GM18520 (cell line): ENCODE measurements at regions not wholly inside any gene's neighbourhood (a gene's known extent, or its start where the extent isn't known, plus 50 kb on each side); places are given as distances from the start of the nearest gene placed in this dataset.
A peak's percentile ranks its signal among the peaks of the same experiment; 100 is the strongest.

Experiments
- ATAC-seq: cut with Tn5 transposase; IDR thresholded peaks from one replicate; pipeline ENCODE4 v1.9.1; 2021; ENCODE audit not compliant: unreplicated experiment

DNA sequence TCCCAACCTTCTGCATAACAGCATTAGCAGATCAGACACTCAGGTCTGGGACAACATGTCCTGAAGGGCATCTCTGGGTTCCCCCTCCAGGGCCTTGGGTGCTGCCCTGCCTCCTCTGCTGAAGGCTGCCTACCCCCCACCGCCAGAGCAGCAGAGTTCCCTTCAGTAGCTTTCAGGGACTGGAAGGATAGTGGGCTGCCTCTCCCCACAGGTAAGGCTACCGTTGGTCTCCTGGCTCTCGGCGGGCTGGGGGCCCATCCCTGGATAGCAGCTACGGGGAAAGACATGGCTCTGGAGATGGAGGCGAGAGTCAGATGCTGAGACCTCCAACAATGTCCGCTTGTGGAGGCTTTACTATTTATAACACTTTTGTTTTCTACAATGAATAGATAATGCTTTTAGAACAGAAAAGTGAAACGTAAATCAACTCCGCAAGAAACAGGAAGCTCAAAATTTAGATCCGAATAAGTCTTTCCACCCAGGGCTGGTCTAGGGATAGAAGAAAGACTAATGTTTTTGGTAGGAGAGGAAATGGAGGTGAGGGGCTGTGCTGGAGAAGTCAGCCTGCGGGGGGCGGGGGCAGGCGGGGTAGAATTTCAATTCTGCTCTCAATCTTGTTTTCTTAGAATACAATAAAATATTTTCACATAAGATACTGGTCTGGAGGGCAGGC, 58.4 kb downstream of the ARL4C start:
- ATAC-seq = no peak

DNA sequence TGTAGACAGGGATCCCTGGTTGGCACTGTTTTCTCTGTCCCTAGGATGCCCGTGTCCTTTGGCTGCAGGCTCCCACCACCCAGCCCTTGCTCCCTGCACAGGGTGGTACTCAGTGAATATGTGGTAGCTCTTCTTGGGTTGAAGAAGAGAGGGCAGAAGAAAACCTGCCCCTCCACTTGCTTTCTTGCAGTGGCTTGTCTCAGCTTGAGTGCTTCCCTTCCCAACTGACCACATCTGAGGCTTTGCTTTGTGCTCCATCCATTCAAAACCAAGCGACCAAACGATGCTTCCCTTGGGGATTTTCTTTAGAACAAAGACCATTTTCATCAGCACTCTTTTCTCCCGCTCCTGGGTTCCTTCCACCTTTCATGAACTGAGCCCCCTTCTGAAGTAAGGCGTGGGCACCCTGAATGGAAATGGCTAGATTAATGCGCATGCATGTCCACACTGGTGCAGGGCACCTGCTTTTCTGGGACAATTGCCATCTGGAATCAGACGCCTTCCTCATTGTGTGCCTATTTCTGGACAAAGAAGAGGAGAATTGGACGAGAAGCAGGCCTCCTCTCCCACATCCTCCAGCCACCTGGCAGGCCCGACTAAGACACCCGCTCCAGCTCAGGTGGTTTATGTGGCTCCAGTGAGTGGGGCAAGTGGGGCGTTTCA, 59.1 kb downstream of the ARL4C start:
- ATAC-seq = no peak

DNA sequence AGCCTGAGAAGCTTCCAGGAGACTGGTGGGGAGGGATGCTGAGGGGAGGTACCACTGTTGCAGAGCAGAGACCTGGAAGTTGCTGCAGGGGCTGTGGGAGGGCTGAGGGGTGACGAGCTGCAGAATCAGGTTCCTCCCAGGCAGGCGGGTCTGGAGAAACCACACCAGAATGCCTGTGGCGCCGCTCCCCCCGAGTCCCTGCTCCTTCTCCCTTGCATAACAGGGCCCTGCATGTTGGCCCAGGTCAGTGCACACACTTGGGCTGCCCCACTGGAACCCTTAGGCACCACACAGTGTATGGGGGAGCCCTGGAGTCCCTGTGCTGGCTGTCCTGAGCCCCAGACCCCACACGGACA, 60.4 kb downstream of the ARL4C start:
- ATAC-seq = no peak

DNA sequence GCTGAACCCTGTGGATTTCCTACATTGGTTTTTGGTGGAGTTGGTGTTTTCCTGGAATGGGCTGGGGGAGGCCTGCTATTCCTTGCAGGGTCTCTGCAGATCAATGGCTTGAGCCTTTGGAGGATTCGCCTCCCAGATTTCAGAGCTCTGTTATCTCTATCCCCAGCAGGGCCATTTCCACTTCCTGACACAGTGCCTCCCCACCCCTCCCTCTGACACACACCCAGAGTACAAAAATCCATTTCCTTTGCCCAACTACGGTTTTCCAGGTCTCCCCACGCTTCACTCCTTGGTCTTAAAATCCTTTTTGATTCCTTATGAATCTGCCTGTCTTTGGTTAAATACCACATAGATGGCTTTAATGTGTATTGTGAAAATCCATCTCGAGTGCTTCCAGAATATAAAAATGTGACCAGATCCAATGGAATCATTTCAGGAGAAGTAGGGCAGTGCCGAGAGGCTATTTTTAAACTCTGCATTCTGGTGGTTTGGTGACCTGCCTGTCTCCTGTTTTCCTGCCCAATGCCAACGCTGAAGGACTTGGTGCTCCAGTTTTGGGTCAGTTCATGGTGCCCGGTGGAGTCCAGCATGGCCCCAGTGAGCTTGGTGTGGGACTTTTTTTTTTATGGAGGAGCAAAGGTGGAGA, 60.9 kb downstream of the ARL4C start:
- no peak for ATAC-seq

DNA sequence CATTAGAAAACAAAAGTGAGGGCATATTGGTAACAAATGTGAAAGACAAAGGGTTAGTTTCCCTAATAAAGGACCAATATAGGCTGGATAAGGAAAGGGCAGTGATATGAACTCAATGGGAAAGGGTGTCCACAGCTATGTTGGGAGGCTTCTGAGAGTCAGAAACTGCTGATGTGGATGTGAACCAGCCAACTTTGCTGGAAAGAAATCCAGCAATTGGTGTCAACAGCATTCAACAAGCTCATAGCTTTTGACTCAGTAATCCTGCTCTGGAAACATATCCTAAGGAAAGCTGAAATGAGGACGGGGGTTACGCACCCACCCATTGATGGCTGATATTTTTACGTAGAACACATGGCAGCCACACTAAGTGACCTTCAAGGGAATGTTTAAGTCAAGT, 63.7 kb downstream of the ARL4C start:
- no peak for ATAC-seq

DNA sequence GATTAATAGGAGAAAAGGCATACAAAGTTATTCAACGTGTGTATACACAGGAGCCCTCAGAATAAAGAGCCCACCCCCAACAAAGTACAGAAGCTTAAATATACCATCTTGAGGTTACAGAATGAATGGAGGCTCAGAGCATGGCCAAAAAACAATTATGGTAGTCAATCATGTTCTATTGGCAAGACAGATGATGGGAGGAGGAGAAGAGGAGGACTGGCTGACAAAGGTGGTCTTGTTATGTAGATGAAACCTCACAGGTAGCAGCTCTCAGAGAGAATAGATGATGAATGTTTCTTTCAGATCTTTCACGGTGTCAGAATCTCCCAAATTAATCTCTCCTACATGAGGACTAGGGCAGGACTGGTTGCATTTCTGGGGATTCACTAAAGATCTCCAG, 66.0 kb downstream of the ARL4C start:
- ATAC-seq = no peak

DNA sequence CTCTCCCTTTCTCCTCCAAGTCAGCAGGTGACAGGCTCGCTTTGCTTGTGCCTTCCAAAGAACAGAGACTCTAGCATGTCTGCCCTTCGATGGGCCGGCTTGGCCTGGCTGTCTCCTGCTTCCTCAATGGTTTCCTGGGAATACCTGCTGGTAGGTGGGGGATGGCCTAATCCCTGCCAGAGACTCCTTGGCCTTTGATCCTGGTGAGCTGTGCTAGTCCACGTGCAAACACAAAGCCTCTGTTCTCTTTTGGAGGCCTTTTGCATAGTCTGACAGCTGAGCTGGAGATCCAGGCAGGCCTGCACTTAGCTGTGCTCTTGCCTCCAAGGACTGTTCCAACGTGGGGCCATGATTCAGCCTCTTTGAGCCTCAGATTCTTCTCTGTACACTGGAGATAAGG, 67.6 kb downstream of the ARL4C start:
- ATAC-seq = no peak

DNA sequence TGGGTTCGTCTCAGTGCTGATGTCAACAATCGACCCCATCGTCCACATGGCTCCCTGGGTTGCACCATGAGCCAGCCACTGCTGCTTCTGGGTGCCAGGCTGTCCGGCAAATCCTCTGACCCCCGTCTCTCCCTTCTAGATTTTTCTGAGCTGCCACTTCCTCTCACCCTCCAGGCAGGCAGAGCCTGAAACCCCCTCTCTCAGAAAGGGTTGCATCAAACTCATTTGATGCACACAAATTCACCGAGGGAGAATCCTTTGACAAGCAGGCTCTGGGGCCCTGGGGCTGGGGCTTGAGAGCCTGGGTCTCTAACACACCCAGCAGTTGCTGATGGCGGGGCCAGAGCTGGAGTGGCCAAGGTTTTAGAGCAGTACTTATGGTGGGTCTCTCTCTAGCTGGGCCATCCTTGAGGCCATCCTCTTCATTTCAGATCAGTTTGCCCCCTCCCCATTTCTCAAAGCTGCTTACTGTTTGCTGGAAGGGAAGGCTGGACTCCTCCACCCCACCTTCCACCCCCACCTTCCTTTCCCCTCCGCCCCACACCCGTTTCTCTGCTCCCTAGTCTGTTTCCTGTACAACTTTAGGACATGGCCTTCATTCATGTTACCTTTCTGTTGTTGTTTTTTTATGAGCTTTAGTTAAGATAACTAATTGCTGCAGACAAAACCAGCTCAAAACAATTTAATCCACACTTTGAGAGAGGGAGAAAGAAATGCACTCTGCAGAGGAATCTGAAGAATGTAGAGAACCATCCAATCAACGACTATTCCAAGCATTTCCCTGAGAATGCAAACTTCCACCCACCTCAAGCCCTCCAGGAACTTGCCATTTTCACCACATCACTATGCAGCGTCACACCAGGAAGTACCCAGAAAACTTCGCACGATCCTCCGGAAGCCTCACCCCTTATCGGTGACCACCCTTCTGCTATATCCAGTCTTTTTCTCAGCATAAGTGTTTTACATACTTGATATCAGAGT, 69.5 kb downstream of the ARL4C start:
- no peak for ATAC-seq

DNA sequence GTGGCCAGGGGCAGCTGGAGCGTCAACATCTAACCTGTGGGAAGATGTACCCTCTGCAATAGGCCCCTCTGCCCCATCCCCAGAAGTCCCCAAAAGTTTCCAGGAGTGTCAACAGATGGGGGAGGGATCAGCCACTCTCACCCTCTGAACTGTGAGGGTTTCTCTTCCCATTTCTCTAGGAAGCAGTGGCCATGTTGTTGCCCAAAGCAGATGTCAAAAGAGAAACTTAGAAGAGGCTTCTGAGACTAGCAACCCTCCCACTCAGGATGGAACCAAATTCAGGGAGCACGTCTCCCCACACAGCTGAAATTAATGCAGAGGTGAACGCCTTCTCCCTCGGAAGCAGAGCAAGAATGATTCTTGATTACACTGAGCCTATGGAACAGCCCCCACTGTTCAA, 70.3 kb downstream of the ARL4C start:
- no peak for ATAC-seq

DNA sequence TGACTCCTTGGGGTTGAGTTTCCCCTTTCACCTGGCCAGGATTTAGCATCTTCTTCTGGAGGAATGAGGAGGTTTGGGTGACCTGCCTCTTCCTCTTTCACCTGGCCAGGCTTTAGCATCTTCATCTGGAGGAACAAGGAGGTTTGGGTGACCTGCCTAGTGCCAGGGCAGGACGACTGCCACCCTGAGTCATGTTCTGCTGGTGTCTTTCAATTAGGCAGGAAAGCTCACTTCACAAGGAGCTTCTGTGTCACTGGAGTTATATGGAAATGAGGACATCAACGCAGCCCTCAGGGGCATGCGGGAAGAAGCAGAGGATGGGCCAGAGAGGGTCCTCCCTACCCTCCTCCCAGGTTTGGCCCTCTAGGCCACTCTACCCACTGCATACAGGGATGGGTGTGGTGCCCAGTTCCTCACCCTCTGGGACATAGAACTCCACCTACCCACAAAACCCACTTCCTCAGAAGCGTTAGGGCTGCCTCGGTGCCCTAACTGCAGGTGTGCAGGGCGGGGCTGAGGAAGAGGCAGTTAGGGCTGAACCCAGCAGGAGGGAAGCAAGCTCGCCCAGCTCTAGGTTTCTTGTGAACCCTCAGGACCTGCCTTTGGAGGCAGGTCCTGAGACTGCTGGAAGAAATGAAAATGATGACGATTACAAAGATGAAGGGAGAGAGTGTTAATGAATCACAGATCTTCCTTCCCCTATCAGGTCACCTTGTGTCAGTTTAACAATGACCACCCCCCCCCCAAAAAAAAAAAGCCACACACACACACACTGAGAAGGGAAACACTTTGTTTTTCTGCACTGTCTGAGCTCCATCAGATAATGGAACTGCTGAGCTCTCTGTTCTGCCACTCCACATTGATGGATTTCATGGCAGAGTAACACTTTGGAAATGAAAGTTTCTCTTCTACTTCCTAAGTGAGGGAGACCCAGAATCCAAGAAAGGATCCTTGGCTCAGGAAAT, 71.0 kb downstream of the ARL4C start:
- ATAC-seq = peak; percentile 85

DNA sequence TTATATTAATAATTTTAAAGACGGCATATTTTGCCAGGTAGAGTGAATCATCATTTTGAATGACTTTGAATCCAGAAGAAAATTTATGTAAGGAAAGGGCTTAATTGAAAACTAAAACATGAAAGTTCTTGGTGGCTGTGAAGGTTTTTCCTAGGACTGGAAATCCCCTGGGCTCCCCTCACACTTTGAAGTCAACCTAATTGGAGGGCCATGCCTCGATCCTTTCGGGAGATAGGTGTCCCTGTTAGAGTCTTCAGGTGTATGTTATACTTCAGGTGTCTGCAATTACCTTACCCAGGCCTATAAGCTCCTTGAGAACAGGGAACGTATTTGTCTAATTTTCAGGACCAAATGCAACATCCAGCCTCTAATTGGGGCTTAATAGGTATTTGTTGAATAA, 73.0 kb downstream of the ARL4C start:
- ATAC-seq = no peak

DNA sequence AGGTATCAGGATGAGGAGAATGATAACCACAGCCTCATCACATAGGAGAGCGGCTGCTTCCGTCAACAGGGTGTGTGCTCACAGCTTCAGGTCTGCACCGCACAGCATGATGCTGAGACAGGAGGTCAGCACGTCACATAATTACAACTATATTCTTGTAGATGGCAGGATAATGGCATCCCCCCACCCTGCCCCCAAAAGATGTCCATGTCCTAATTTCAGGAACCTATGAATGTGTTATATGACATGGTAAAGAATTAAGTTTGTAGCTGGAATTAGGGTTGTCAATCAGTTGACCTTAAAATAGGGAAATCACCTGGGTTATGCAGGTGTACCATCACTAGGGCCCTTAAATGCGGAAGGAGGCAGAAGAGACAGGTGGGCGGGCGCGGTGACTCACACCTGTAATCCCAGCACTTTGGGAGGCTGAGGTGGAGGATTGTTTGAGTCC, 73.9 kb downstream of the ARL4C start:
- ATAC-seq = no peak

DNA sequence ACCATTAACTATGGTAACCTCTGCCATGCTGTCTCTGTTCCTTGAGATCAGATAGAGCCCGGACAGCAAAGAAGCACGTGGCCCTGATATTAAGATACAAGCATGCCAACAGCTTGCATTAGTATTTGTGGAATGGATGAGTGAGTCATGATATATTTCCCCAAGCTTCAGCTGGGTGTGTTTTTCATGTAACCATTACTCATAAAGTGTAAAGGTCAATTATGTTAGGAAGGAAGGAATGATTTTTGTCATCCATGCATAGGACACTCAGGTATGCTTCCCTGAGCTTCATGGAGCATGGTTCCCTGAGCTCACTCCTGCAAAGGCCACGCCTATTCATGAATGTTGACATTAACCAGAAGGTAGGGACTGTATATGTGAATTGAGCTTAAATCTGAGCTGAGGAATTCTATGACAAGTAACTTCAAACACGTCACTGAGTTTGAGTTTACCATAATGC, 74.6 kb downstream of the ARL4C start:
- ATAC-seq = no peak

DNA sequence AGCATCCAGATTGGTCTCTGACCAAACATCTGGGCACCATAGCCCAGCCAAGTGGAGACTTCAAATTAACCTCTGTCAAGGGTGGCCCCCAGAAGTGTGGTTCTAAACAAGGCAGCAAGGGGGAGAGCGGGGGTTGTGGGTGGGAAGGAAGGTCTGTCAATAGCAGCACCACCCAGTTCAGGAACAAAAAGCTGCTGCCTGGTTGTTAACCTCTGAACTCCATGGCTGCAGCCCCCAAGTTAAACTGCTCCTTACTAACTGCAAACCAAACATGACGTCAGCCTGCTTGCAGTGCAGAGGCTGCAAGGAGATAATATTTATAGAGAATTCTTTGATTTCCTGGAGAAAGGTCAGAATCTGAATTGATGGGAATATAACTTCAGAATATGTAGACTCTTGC, 76.5 kb downstream of the ARL4C start:
- no peak for ATAC-seq

DNA sequence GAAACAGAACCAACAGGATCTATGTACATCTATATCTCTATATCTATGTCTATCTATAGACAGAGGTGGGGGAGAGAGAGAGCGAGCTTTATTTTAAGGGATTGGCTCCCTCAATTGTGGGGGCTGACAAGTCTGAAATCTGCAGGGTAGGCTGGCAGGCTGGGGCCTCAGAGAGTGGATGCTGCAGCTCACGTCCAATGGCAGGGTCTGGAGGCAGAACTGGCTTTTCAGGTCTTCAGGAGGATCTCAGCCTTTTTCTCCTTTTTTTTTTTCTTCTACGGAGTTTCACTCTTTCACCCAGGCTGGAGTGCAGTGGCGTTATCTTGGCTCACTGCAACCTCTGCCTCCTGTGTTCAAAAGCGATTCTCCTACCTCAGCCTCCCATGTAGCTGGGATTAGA, 77.2 kb downstream of the ARL4C start:
- ATAC-seq = no peak

DNA sequence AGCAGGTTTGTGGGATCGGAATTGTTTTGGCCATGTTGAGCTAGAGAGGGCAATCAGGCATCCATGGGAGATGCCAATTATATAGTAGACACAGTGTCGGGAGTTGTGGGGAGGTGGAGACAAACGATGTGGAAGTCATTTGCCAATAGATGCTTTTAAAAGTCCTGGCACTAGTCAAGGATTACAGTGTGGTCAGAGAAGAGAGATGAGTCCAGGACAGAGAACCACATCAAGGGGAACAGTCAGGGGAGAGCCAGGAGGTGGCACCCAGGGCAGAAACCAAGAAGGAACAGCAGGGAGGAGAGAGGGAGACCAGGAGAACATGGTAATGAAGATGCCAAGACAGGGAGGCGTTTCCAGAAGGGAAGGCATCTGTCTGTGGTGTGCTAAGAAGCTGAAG, 81.2 kb downstream of the ARL4C start:
- no peak for ATAC-seq

DNA sequence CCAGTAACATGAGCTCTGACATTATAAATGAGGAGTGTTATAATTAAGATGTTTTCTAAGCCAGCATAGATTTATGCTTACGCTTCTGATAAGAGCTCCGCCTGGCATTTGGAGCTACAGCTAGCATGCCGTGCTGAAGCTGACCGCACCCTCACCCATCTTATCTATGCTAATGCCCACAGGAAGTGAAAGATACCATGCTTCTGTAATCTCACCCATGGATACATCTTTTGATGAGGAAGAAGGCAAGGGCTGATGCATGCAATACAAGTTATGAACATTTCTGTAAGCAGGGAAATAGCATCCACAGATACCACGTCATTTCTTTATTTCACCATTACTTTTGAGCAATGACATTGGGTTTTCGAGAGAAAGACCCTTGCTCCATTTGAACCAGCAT, 82.3 kb downstream of the ARL4C start:
- ATAC-seq = no peak

DNA sequence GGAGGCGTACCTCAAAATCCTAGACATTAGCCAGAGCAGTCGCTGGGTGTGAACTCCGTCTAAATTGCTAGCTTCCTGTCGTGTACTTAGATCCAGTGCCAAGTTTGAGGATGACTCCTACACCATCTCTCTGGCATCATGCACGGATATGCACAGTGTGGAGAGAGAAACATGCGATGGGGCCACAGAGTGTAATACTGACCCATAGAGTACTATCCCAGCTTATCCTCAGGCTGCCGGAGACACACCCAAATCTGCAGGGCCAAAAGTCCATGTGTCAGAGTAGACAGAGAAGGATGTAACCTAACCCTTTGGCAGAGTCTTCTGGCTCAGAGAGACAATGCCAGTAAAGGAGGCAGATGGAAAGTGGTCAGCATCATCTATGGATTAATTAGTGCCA, 84.2 kb downstream of the ARL4C start:
- no peak for ATAC-seq

DNA sequence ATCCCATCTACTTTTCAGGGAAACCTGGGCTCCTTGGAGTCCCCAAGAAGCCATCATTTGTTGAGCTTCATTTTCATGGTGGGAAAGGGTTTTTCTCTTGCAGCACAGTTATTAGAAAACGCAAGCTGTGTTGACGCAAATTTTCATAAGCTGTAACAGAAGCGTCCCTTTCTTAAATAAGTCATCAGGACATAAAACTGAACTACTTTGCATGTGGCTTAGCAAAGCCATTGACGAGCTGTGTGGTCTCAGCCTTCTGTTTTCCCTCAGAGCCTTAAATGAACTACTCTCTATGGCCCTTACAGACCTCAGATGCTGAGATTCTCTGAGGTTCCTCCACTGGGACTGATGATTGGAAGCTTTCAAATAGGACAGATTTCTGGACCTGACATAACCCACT, 85.1 kb downstream of the ARL4C start:
- ATAC-seq = peak; percentile 85

DNA sequence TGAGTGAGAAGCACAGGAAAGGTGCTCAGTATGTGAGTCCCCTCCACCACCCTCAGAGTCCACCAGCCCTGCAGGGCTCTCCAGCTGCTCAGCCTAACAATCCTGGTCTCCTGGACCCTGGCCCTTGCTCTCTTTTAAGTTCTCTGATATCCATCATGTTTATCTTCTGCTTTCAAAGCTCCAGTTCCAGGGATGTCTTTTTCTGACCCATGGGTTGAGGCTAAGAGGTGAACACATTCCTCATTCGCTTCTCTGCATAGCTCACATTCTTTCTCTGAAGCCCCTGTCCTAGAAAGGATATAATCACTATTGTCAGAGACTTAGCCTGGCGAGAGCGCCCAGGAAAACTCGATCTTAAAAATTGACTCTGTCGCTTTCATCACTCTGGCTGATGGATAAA, 86.4 kb downstream of the ARL4C start:
- ATAC-seq = no peak
